NCI-H2081 (cell line): ENCODE measurements at regions not wholly inside any gene's neighbourhood (a gene's known extent, or its start where the extent isn't known, plus 50 kb on each side); places are given as distances from the start of the nearest gene placed in this dataset.

ENCODE experiments used
- DNase-seq, 2 experiments: peaks; one replicate each; lab custom pipeline; 2025; lab: John Stamatoyannopoulos, UW

- DNase-seq, result no peak
Observed at GRCh38 chr22:48644108-48644507, 1183.6 kb downstream of the BRD1 start.

DNA sequence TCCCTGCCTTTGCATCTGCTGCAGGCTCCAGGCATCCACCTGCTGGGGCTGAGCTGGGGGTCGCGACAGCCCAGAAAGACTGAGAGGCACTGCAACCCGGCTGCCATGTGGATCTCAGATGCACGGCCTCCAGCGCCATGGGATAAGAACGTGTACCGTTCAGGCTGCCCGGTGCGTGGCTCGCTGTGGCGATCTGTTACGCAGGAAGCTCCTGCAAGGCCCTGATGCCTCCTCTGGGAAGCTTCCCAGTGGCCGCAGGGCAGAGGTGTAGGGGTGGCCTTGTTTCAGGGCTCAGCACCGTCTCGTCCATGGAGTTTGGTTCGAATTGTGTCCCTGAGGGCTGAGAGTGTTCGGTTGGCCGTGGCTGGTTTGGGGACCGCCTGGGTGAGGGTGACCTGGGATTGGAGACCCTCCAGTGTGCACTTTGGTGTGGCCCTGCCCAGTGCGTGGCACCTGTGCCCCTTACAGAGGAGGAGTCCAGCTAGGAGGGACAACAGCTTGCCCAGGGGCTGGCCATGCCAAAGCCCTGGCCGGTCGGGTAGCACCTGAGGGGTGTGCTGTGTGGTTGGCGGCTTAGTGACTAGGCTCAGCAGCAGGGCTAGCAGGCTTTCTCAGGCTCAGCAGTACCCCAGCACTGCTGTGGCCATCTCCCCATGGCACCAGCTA, 1184.5 kb downstream of the BRD1 start:
- DNase-seq, result no peak

DNA sequence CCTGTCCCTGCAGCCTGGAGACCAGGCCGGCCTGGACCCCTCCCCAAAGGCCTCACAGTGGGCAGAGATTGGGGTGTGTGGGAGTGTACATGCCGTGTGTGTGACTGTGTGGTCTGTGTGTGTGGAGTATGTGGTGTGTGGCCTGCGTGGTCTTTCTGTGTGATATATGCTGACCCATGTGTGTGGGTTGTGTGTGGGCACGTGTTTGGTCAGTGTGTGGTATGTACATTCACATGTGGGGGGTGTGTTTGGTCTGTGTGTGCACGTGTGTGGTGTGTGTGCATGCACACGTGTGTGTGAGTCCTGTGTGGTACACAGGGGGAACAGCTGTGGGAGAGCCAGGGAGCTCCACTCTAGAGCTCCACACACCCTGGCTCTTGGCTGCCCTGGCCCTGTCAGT, 1185.1 kb downstream of the BRD1 start:
- DNase-seq, result no peak

DNA sequence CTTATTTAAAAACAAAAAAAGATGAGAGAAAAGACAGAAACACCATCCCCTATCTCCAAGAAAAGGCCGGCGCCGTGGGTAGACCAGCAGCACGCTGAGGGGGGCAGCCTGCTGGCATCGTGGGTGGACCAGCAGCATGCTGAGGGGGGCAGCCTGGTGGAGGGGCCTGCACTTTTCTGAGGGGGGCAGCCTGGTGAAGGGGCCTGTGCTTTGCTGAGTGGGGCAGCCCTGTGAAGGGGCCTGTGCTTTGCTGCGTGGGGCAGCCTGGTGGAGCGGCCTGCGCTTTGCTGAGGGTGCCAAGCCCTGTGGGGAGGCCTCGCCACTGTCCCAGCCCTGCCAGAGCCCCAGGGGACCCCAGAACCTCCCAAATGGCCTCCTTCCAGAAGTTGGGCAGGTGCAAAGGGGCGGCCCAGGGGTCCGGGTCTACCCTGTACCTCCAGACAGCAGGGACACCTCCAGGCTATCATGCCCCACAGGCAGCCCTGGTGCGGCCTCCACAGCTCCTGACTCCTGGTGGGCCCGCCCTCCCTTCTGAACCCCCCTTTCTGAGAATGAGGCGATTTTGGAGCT, 1185.7 kb downstream of the BRD1 start:
- DNase-seq, result no peak

DNA sequence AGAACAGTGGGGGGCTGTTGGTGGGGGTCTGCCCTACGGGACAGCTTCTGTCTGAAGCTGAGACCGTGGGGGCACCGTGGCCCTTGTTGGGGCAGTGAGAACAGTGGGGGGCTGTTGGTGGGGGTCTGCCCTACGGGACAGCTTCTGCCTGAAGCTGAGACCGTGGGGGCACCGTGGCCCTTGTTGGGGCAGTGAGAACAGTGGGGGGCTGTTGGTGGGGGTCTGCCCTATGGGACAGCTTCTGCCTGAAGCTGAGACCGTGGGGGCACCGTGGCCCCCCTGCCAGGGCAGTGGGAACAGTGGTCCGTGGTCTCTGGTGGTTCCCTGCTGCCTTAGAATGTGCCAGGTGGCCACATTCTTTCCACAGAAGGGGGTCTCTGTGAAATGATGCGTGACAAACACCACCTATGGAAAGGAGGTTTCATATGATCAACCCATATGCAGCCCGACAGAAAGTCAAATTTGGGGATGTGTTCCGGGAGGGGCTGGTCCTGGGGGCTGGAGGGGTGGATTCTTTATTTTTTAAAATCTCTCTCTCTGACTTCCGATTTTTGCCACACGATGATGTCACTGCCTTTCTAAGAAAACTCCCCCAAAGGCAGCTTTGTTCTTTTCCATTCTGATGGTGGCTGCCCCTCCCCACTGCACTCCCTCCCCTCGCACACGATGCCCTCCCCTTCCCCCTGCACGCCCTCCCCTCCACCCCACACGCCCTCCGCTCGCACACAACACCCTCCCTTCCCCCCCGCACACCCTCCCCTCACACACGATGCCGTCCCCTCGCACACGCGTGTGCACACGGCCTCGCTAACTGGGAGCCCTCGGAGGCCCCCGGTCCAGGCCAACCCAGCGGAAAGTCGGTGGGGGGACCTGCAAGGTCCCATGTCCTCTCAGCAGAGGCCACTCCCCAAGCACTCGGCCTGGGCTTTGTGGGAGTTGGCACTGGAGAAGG, 1186.5 kb downstream of the BRD1 start:
- no peak for DNase-seq

GRCh38 chr22:48639896-48640748, 1187.6 kb downstream of the BRD1 start:
- no peak for DNase-seq

DNA sequence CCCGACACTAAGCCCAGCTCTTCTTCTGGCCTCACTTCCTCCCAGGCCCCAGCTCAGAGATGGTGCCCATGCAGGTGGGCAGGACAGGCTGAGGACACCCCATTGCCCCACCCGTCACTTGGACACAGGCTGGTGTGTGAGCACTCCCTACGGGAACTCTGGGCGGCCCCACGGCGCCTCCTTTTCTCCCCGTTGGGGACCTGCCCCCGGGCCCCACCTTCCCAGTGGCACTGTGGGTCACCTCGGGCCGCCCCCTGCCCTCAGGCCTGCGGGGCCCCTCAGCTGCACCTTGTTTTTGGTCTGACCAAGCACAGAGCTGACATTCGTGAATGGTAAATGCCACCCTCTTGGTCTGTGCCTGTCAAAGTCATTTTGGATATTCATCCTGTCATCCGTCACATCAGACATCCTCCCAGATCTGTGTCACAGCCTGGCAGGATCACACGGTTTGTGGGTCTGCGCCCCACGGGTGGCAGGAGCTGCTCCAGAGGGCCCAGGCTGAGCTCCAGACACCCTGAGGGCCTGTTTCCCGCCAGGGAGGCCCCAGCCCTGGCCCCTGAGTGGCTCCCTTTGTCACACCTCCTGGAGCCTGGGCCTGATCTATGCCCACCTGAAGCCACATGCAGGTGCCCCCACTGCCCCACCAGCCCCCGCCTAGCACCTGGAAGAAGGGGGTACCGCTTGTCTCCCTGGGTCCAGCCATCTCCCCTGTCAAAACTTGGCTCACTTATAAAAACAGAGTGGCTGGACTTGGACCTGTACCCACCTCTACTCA, 1188.5 kb downstream of the BRD1 start:
- DNase-seq, result no peak

GRCh38 chr22:48637231-48637630, 1190.4 kb downstream of the BRD1 start:
- DNase-seq, result no peak

- DNase-seq, result no peak
Observed at GRCh38 chr22:48636746-48637145, 1190.9 kb downstream of the BRD1 start.

DNA sequence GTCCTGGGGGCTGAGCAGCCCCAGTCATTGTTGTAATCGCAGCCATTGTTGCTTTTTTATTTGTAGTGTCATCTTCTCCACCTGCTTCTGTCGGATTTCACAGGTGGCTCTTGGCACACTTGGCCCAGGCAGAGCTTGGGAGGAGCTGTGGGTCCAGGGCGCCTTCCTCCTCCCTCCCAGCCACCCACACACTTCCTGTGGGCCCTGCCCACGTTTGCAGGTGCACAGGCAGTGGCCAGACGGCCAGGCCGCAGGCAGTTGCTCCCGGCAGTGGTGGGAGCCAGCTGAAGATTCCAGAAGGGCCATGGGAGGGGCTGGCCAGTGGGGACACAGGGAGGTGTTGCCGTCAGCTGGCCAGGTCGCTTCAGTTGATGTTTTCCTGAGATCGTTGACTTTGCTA, 1191.9 kb downstream of the BRD1 start:
- peak; percentile 47 to 81 for DNase-seq

DNA sequence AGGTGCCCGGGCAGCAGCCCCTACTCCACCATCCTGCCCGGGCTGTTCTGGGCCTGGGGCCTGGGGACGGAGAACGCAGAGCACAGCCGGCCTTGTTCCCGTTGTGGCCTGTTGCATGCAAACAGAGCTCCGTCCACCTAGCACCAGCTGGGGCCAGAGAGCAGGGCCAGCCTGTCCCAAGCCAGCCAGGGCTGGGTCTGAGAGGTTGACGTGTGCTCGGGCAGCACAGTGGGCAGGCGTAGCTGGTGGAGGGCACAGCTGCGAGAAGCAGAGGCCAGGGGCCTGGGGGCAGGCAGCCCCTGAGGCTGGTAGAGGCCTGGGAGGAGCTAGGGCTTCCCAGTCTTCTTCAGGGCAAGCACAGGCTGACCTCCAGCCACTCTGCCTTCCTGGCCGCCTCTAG, 1192.6 kb downstream of the BRD1 start:
- DNase-seq, result no peak

GRCh38 chr22:48633996-48634836, 1193.5 kb downstream of the BRD1 start:
- no peak for DNase-seq

GRCh38 chr22:48632646-48633246, 1194.9 kb downstream of the BRD1 start:
- no peak for DNase-seq

GRCh38 chr22:48631288-48631863, 1196.3 kb downstream of the BRD1 start:
- no peak for DNase-seq

DNA sequence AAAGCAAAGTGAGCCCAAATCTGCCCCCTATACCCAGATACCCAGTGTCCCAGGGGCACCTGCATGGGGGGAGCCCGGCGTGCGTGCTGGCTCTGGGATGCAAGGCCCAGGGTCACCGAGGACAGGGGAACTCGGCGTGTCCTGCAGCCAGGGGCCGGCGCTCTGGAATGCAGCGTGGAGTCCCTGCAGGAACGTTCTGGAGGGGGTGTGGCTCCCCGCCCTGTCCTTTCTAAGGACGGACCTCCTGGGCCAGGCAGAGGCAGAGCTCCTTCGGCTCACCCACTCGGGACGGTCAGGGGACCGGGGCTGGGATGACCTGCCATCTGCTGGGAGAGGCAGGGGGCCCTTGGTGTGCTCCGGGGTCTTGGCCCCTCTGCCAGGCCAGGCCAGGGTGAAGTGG, 1196.8 kb downstream of the BRD1 start:
- no peak for DNase-seq

GRCh38 chr22:48630433-48630754, 1197.3 kb downstream of the BRD1 start:
- DNase-seq, result peak in 1 of 2 experiments; percentile 43

DNA sequence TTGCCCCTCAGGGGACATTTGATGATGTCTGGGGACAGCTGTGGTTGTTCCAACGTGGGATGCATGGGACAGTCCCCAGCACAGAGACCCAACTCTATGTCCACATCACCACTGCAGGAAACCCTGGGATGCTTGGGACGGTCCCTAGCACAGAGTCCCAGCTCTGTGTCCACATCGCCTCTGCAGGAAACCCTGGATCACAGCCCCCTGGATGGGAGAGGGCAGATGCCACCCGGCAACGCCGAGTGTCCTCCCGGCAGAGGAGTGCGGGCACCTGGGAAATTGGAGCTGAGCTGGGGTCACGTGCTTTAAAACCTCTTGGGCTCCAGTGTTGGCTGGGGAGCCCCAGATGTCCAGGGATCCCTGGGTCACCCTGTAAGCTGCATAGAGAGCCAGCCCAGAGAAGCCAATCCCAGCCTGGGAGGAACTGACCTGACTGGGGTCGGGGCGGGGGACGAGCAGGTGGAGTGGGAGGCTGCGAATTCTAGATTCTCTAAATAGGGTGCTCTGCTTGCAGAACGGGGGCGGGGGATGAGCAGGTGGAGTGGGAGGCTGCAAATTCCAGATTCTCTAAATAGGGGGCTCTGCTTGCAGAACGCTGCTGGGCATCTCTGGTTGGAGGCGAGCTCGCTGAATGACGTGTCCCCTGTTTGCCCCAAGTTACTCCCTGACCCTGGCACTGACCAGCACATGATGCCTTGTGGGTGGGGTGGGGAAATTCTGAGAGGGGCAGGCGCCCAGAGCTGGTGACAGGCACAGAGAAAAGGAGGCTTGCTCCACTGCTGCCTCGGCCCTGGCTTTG, 1197.8 kb downstream of the BRD1 start:
- DNase-seq, result no peak

DNA sequence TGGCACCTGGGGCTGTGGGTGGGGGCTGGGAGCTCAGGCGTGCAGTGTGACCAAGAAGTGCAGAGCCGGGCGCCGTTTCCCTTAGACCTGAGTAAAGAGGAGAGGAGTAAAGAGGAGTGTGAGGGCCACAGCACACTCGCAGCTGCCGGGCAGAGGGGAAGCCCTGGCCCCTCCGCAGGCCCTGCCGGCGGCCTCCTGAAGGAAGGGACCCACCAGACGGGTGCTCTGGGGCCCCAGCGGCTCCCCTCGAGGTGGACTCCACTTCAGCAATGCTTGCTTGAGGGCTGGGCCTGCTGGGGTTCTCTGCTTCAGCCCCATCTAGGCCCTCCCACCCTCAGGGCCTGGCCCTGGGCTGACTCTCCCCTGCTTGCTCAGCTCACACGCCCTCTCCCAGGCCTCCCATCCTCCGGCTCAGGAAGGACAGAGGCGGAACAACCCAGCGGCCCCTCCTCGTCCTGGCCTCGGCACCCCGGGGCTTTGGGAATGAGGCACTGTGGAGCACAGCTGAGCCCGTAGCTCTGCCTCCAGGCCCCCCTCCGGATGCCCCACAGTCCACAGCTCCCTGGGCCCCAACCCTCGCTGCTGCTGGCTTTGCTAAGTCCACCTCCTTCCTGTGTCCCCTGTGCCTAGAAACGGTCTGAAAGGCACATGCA, 1198.7 kb downstream of the BRD1 start:
- DNase-seq, result no peak
